Common myeloid progenitor, CD34-positive (primary cell): ENCODE measurements at regions not wholly inside any gene's neighbourhood (a gene's known extent, or its start where the extent isn't known, plus 50 kb on each side); places are given as distances from the start of the nearest gene placed in this dataset.

Experiments
- CTCF ChIA-PET: fragments of 350-600 bp; sonication (Branson Sonifier 250); formaldehyde crosslinking; loops from one replicate; lab custom pipeline; 2021; ENCODE audit warnings: antibody characterized with exemption; lab: Charles Lee
- POLR2A ChIA-PET: fragments of 350-600 bp; sonication (Branson Sonifier 250); formaldehyde crosslinking; loops from one replicate; lab custom pipeline; 2021; ENCODE audit warnings: antibody characterized with exemption; lab: Charles Lee
- DNase-seq, 3 donors: peaks; one replicate each; pipeline versions ENCODE4 v3.0.0 to v3.0.0-alpha.2; 2013
- H3K27ac ChIP-seq, 2 experiments: 1 replicate in 1 of 2; 2 replicates in 1 of 2; pipeline ENCODE4 v1.7.0; 2013; ENCODE audit warnings: inconsistent platforms in 2 of 2, low read length in 2 of 2, mild to moderate bottlenecking in 2 of 2, low read depth in 1 of 2, moderate library complexity in 1 of 2; ENCODE audit not compliant: severe bottlenecking in 2 of 2, insufficient read depth in 1 of 2, poor library complexity in 1 of 2
- H3K27me3 ChIP-seq, 5 experiments: replicated peaks in 2 of 5; 1 replicate in 3 of 5; 2 replicates in 2 of 5; pipeline versions ENCODE4 v1.6.1 to v1.7.0; 2013; ENCODE audit warnings: low read length in 4 of 5, mild to moderate bottlenecking in 2 of 5, moderate library complexity in 2 of 5, inconsistent platforms in 1 of 5; ENCODE audit not compliant: insufficient read depth in 5 of 5, control insufficient read depth in 4 of 5
- H3K36me3 ChIP-seq, 4 experiments: 1 replicate in 2 of 4; 2 replicates in 2 of 4; pipeline versions ENCODE4 v1.6.1 to v1.7.0; 2013; ENCODE audit warnings: low read length in 3 of 4, control low read depth in 1 of 4, mild to moderate bottlenecking in 1 of 4; ENCODE audit not compliant: control insufficient read depth in 4 of 4, insufficient read depth in 4 of 4
- H3K4me1 ChIP-seq, 4 experiments: 1 replicate in 3 of 4; 2 replicates in 1 of 4; pipeline versions ENCODE4 v1.6.1 to v1.7.1; 2013; ENCODE audit warnings: low read length in 3 of 4, mild to moderate bottlenecking in 3 of 4, control low read depth in 1 of 4, inconsistent platforms in 1 of 4, moderate library complexity in 1 of 4; ENCODE audit not compliant: control insufficient read depth in 4 of 4, insufficient read depth in 4 of 4; ENCODE audit errors: control extremely low read depth in 1 of 4
- H3K4me3 ChIP-seq, 7 experiments: 1 replicate in 4 of 7; 2 replicates in 3 of 7; pipeline versions ENCODE4 v1.5.1 to v1.7.0; 2013; ENCODE audit warnings: mild to moderate bottlenecking in 7 of 7, low read length in 6 of 7, moderate library complexity in 6 of 7, inconsistent platforms in 2 of 7, low read depth in 2 of 7, control low read depth in 1 of 7; ENCODE audit not compliant: insufficient read depth in 4 of 7, control insufficient read depth in 1 of 7; ENCODE audit errors: extremely low read depth in 1 of 7
- H3K9me3 ChIP-seq, 5 experiments: 1 replicate in 4 of 5; 2 replicates in 1 of 5; pipeline versions ENCODE4 v1.6.1 to v1.7.1; 2013; ENCODE audit warnings: low read length in 4 of 5, mild to moderate bottlenecking in 2 of 5, inconsistent platforms in 1 of 5, low read depth in 1 of 5, moderate library complexity in 1 of 5; ENCODE audit not compliant: control insufficient read depth in 4 of 5, insufficient read depth in 2 of 5; ENCODE audit errors: control extremely low read depth in 1 of 5
- WGBS: methylation state at CpG from one replicate; pipeline ENCODE4 v1.1.5; 2013; ENCODE audit not compliant: insufficient coverage; 5-methylcytosine and 5-hydroxymethylcytosine counted together

GRCh38 chr16:77617996-77618395, 104.3 kb upstream of the NUDT7 start:
- CTCF ChIA-PET = no interaction called here

GRCh38 chr16:77618951-77619350, 103.4 kb upstream of the NUDT7 start:
- Histone ChIP-seq H3K9me3 (no peaks in the 10 kb centered on the region), H3K36me3 (no peaks in the 10 kb centered on the region), H3K27ac (no peak overlapping the region), H3K4me1 (no peaks in the 10 kb centered on the region), H3K4me3 (no peak overlapping the region), H3K27me3 (peaks cover 0 to 4% (median 2%) of the 10 kb centered on the region in 5 experiments)
- ChIA-PET POLR2A (no interaction called here), CTCF (no interaction called here)
- WGBS = 92% methylated on average over 4 of the region's 5 CpGs
- DNase-seq = no peak

More at GRCh38 chr16:77617996-77618395, 104.3 kb upstream of the NUDT7 start:
- POLR2A ChIA-PET = no interaction called here
- 96% methylated on average over 5 of the region's 5 CpGs for whole genome bisulfite sequencing
- Histone ChIP-seq H3K27ac (no peak overlapping the region), H3K4me1 (no peaks in the 10 kb centered on the region), H3K36me3 (no peaks in the 10 kb centered on the region), H3K9me3 (no peaks in the 10 kb centered on the region), H3K27me3 (peaks cover 0 to 4% (median 2%) of the 10 kb centered on the region in 5 experiments), H3K4me3 (no peak overlapping the region)
- DNase-seq = no peak

- Histone ChIP-seq H3K4me1 (no peaks in the 10 kb centered on the region), H3K9me3 (no peaks in the 10 kb centered on the region), H3K36me3 (no peaks in the 10 kb centered on the region), H3K27ac (no peak overlapping the region), H3K4me3 (no peak overlapping the region), H3K27me3 (no peaks in the 10 kb centered on the region)
- ChIA-PET CTCF (no interaction called here), POLR2A (no interaction called here)
- 90% methylated on average over 9 of the region's 9 CpGs for WGBS
- no peak for DNase-seq
Measured at GRCh38 chr16:77624085-77624484, 98.2 kb upstream of the NUDT7 start.

GRCh38 chr16:77636615-77637014, 85.7 kb upstream of the NUDT7 start:
- 85% methylated on average over 3 of the region's 3 CpGs for WGBS

GRCh38 chr16:77637940-77638339, 84.4 kb upstream of the NUDT7 start:
- Histone ChIP-seq H3K36me3 (no peaks in the 10 kb centered on the region), H3K9me3 (peaks cover 0 to 1% (median 0%) of the 10 kb centered on the region in 5 experiments), H3K4me3 (no peak overlapping the region), H3K27me3 (peaks cover 0 to 14% (median 3%) of the 10 kb centered on the region in 5 experiments), H3K27ac (no peak overlapping the region), H3K4me1 (no peaks in the 10 kb centered on the region)
- no peak for DNase-seq
- POLR2A ChIA-PET = no interaction called here
- CTCF ChIA-PET = interaction anchor here (1.1 kb wide), 1 partner anchor 9 kb away, joined by 4 read pairs; no protein-coding TSS in a partner anchor
- 88% methylated on average over 5 of the region's 6 CpGs for WGBS

More at GRCh38 chr16:77636615-77637014, 85.7 kb upstream of the NUDT7 start:
- Histone ChIP-seq H3K4me1 (no peaks in the 10 kb centered on the region), H3K4me3 (no peak overlapping the region), H3K27me3 (peaks cover 0 to 14% (median 3%) of the 10 kb centered on the region in 5 experiments), H3K9me3 (peaks cover 0 to 1% (median 0%) of the 10 kb centered on the region in 5 experiments), H3K27ac (no peak overlapping the region), H3K36me3 (no peaks in the 10 kb centered on the region)
- CTCF ChIA-PET = no interaction called here
- DNase-seq = no peak
- POLR2A ChIA-PET = no interaction called here

- no peaks in the 10 kb centered on the region for H3K9me3 ChIP-seq
- no peaks in the 10 kb centered on the region for H3K36me3 ChIP-seq
- POLR2A ChIA-PET = no interaction called here
- 97% methylated on average over 4 of the region's 5 CpGs for WGBS
- H3K27me3 ChIP-seq = peaks cover 0 to 6% (median 2%) of the 10 kb centered on the region in 5 experiments
- H3K4me3 ChIP-seq = no peak overlapping the region
- no peaks in the 10 kb centered on the region for H3K4me1 ChIP-seq
- CTCF ChIA-PET = interaction anchor here (1.4 kb wide), 1 partner anchor 15 kb away, joined by 3 read pairs; no protein-coding TSS in a partner anchor
- DNase-seq = no peak
- H3K27ac ChIP-seq = no peak overlapping the region
Measured at GRCh38 chr16:77643176-77643575, 79.1 kb upstream of the NUDT7 start.

GRCh38 chr16:77645764-77646163, 76.5 kb upstream of the NUDT7 start:
- WGBS = 100% methylated on average over 2 of the region's 3 CpGs
- Histone ChIP-seq H3K4me3 (no peak overlapping the region), H3K4me1 (no peaks in the 10 kb centered on the region), H3K27ac (no peak overlapping the region), H3K9me3 (no peaks in the 10 kb centered on the region), H3K27me3 (peaks cover 0 to 3% (median 2%) of the 10 kb centered on the region in 5 experiments), H3K36me3 (no peaks in the 10 kb centered on the region)
- no peak for DNase-seq
- CTCF ChIA-PET = no interaction called here
- POLR2A ChIA-PET = no interaction called here
